ENCODE measurements at regions not wholly inside any gene's neighbourhood (a gene's known extent, or its start where the extent isn't known, plus 50 kb on each side); places are given as distances from the start of the nearest gene placed in this dataset.
"Not testable (repeated sequence)": the region's sequence is repeated elsewhere in the genome, so short reads cannot be mapped to it uniquely, and the experiment has no call there.

DNA sequence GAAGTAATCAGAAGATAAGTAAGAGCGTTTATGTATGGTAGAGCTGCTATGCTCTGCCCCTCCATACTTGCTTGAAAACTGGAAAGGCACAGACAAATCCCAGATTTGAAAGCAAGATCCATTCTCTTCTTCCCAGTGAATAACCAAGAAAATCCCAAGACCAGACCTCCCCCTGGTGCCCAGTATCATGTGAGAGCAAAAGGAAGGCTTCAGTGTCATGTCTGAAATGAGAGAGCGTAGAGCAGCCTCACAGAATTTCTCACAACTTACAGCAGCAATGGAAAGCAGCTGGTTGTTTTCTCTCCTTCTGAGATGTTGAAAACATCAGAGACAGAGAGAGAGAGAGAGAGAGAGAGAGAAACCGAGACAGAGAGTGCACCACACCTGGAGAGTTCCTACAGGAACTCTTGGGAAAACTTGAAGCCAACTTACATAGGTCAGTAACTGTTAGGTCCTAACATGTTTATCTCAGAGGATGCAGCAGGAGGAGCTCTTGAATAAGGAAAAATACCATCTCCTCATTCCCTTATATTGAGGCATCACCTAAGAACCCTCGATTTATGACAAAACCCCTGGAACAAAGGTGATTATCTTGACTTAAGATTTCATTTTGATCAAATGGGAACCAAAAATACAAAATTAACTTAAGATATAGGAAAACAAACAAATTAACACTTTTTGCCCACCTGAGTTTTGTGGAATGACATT, 273.3 kb downstream of the NSUN3 start:
- peak; percentile 2 for DNase-seq (ENCODE audit: low spot score)

DNA sequence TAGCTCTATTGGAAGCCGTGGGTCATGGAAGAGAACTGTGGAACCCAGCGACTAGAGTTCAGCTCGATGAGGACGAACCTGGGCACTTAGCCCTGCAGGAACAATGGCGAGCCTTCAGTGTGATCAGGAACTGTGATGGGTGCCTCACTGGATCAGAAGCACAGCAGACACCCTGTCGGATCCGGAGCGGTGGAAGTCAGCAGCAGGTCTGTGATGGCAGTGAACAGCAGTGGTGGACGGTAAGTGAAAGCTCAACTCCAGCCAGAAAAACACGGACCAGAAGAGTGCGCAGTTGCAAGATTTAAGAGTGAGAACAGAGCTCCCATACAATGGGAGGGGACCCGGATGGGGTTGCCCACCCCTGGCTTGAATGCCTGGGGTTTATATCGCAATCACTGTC, 282.2 kb downstream of the NSUN3 start:
- DNase-seq (ENCODE audit: low spot score): no peak

DNA sequence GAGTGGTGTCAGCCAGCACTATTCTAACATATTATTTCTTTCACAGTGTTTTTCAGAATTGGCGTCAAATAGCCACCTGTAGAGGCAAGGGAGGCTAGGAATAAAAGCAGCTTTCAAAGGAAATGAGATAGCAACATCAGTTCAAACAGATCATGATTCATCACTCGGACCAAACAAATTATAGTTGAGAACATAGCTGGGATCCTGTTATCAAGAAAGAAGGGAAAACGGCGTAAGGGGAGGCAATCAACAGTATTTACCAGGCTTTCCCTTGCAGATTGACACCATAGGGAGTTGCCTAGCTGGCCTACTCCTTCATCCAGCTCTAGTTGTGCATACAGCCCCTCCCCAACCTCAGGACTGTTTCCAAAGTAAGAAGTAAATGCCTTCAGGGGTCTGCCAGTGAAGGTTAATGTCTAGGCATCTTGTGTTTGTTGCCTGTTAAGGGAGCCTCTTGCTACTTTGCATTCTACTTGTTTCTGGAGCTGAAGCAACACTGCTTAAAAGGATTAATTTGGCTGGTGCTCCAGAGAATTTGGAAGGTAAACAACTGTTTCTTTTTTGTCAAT, 286.5 kb downstream of the NSUN3 start:
- no peak for DNase-seq (ENCODE audit: low spot score)

DNA sequence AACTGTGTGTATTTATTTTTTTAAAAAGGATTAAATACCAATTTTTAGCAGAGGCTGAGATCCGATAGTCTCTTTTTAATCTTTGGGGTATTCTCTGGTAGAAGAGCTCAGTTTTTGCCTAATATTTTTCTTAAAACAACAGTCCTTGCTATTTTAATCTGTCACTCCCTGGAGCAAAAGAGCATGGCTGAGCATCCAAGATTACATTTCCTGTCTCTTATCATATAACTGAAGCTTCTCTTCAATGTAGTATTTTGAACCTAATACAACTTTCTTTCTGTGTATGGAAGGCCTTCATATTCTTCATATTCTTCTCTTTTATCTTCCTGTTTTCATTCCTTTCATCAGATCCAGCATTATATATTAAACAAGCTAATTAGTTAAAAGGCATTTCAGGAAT, 293.7 kb downstream of the NSUN3 start:
- DNase-seq (ENCODE audit: low spot score): no peak

DNA sequence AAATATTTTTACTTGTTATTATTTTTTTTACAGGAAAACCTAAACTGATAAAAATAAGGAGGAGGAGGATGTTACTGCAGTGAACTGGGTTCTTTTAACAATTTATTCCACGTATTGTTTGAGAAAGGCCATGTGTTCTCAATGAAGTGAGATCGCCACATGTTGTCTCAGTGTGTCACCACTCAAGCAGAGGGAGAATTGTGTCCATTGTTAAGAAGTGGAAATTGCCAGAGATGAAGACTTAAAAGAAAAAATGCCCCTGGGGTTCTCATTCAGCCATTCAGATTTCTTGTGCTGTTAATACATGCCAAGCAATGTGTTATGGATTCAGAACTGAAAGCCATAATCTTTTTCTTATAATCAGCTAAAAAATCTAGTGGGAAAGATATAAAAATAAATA, 297.1 kb downstream of the NSUN3 start:
- no peak for DNase-seq (ENCODE audit: low spot score)

DNA sequence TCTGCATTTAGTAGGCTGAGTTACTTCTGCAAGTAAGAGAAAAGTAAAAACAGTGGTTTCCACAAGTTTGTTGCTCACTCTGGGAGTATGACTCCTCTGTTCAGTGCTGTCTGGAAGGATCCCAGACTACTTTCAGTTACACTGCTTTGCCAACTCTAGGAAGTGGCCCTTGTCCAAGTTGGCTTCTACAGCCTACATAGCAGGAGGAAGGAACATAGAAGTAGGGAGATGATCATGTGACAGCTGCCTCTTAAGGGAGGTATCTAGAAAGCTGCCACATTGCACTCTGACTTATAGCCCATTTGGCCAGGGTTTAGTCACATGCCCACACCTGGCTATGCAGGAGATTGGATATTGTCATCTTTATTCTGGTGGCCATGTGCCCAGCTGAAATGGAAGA, 298.1 kb downstream of the NSUN3 start:
- no peak for DNase-seq (ENCODE audit: low spot score)

DNA sequence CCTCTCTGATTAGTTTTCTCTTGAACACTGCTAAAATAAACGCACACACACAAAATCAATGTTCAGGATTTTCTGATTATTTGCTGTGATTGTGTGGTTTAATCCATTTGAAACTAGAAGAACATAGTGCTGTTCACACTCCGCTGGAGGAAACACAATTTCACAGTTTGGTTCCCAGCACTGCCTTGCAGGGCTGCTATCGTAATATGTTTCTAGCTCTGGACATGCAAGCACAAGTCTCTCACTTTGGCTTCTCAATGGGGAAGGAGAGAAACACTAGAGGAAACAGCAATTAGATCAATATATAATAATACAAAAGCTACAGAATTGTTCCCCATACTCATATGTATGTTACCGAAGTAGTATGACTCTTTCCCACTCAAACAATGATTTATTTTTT, 299.5 kb downstream of the NSUN3 start:
- DNase-seq (ENCODE audit: low spot score): no peak

DNA sequence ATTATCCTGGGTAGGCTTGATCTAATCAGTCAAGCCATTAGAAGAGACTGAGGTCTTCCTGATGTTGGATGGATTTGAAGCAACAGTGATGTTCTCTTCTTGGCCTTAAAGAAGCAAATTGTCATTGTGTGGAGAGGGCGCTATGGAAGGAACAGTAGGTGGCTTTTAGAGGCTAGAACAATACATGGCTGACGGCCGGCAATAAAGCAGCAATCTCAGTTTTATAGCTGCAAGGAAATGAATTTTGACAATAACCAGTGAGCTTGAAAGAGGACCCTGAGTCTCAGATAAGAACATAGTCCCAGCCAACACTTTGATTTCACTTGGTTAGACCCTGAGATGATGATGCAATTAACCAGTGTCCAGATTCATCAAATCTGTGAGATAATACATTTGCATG, 302.1 kb downstream of the NSUN3 start:
- no peak for DNase-seq (ENCODE audit: low spot score)

DNA sequence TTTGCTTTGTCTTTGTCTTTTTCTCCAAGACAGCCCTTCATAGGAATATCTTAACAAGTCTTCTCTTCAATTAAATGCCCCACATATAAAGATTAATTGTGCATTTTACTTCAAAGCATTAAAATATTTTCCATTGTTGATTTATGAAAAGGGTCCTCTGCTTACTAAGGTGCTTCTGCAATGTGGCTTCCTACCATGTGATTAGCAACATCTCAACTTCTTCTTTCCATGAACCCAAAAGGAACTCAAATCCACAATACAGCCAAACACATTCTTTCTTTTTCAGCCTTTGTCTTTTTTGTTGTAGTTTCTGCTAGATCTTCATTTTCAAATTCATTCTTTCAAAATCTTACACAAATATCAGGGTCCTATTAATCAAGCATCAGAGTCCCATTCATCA, 309.2 kb downstream of the NSUN3 start:
- no peak for DNase-seq (ENCODE audit: low spot score)

DNA sequence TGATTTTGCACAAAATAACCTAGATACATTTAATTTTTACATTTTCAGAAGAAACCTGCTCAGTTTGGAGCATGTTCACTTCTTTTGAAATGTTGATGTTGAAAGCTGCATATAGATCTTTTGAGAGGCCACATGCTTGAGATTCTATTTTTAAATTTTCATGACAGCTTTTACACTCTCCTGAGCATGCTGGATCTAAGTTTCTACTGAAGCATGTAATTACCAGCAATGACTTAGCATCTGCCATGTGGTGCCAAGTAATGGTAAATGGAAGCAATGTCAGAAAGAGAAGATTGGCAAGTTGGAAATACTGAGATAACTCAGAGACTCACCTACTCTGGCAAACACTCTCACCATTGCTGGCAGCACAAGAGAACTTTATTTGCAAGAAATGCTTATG, 310.6 kb downstream of the NSUN3 start:
- no peak for DNase-seq (ENCODE audit: low spot score)

DNA sequence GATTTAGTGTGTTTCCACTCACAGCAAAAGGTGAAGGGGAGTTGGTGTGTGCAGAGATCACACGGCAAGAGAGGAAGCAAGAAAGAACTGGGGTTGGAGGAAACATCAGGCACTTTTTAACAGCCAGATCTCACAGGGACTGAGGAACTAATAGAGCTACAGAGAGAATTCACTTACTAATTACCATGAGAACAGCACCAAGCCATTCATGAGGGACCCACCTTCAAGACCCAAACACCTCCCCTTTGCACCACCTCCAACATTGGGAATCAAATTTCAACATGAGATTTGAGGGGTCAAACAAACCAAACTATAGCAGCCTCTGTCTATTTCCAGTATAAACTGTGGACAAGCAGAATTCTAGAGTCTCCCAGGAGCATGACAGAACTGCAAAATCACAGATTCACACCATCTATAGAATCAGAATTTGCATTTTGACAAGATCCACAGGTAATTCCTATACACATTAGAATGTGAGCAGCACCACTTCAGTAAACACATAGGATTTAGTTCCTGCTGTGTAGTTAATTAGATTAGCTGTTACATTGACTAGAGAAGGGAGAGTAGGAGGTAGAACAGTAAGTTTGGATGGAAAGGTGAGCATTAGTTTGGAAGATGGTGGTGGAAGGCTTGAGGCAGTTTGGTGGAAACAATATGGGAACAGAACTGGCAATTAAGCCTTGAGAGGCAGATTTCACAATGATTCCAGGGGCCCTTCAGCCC, 311.7 kb downstream of the NSUN3 start:
- no peak for DNase-seq (ENCODE audit: low spot score)

DNA sequence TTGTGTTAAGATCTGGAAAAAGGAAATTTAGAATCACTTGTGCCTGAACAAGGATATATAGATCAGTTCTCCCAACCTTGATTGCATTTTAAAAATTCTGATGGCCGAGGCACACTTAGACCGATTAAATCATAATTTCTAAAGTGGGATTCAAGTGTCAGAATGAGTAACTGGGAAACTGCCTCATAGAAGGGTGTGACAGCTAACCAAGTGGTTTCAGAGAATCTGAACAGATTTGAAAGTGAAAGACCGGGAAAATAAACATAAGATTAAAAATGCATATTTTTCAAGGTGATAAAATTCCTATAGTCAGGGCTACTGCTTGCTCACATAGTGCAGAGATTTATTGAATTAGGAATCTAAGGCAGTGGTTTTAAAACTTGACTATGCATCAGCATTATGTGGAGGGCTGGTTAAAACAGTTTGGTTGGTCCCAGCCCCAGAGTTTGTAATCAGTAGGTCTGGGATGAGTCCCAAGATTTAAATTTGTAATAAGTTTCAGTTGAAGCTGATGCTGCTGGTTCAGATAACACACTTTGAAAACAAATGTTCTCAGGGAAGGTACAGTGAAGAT, 314.3 kb downstream of the NSUN3 start:
- not testable (repeated sequence) for DNase-seq (ENCODE audit: low spot score)

DNA sequence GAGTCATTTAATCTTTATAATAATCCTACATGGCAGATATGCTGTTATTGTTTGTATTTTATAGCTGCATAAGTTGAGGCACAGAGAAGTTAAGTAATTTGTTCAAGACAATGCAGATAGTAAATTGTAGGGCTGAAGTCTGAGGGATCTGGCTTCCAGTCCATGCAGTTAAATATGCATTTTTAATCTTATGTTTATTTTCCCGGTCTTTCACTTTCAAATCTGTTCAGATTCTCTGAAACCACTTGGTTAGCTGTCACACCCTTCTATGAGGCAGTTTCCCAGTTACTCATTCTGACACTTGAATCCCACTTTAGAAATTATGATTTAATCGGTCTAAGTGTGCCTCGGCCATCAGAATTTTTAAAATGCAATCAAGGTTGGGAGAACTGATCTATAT, 315.0 kb downstream of the NSUN3 start:
- DNase-seq (ENCODE audit: low spot score): not testable (repeated sequence)

DNA sequence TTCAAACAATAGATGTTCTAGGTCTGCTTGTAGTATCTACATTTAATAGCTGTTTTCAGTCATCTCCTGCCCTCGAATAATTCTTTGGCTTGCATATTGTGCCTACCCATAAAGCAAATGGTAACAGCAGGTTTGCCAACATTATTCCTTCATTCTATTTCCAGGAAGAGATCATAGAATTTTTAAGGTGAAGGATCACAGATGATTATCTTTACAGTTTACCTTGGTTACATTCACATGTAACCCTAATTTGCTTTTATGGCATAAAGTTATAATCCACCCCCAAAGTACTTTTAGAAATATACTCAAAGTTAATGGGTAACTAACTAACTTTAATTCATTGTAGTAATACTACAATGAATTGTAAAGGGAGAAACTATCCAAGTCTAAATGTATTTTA, 315.5 kb downstream of the NSUN3 start:
- no peak for DNase-seq (ENCODE audit: low spot score)

DNA sequence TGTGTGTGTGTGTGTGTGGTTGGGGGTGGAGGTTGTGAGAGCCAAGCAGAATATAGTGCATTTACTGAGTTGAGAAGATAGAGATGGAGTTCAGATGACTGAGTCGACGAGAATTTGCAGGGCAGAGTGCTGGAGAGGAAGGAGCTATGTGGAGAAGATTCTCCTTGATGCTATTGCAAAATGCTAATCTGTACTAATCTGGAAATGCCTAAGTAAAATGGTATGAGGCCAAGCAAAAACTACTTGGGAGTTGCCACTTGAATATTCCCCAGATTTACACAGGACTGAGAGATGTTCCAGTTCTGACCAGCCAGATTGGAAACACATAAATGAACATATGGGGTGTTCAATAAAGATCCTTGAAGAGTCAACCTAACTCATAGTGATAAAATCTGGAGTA, 316.4 kb downstream of the NSUN3 start:
- DNase-seq (ENCODE audit: low spot score): no peak

DNA sequence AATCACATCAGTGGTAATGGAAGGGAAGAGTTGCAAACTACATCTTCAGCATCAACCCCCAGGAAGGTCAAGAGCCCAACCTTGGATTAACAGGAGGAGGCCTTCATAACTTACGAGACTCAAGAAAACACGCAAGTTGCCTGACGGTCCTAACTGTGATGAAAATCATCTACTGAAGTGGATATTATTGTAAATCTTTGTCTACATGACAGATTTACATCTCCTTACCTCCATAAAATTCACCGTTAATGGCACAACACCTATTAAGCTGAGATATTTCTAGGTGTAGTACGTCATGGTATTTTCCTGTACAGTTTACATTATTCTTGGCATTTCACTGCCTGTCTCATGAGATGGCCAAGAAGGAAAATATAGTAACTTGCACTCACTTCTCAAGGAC, 332.0 kb downstream of the NSUN3 start:
- no peak for DNase-seq (ENCODE audit: low spot score)

DNA sequence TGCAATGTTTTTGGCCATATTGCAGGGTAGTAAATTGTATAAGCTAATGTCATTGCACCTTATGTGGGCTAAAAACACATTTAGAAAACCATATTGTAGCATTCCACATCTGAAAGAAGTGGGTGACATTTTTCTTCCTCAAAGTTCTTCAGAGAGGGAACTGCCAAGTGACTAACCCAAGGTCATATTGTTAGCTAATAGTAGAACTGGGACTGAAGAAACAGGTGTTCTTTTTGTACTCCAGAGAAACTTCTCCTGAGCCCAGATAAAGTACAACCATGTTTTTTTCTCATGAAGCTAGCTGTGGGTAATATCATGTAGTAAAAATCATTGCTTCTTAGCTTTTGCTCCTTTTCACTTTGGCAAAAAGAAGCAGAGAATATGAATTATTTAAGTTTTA, 333.0 kb downstream of the NSUN3 start:
- no peak for DNase-seq (ENCODE audit: low spot score)

DNA sequence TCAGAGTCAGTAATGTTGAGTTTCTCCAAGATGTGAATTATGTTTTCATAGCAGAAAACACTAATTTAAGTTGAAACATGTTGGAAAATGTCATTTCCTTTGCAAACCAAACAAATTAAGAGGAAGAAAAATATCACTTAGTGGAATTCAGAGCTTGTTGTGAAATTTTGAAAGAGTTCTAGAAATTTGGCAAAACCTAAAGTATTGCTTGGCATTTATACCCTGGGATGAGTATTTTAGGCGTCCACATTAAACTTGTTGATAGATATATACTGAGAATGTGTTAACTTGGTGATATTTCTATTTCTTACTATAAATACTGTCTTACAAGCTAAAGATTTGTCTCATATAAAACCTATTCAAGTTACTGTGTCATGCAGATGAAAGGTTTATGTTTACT, 335.2 kb downstream of the NSUN3 start:
- no peak for DNase-seq (ENCODE audit: low spot score)

DNA sequence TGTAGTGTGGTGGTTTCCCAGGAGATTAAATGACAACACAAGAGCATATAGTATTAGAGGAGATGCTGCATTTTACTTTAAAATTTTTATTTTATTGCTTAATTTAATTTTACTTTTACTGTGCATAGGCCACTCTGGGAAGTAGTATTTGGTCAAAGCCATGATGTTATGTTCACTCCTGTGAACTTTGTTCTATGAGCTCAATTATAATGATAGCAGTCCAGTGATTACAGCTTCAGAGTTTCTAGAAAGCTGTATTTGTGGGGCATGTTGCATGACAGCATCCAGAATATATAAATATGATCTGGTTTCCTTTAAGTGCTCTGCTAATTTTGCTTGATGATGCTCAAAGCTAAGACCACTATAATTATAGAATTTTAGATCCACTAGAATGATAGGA, 338.6 kb downstream of the NSUN3 start:
- DNase-seq (ENCODE audit: low spot score): no peak

DNA sequence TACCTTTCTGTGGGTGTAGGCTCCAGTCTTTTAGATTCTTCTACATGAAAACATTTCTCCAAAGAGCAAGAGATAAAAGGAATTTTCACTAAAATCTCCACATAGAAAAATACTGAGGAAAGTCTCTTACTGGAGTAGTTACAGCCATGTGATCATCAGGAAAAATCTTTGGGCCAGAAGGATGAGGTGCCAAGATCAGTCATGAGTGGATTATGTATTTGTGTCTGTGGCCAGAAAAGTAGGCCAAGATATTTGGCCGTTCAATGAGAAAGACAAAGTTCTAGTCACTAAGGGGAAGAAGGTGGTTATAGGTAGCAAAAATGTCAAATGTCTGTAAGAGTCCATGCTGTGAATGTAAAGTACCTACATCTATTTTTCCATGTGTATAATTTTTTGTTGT, 339.3 kb downstream of the NSUN3 start:
- DNase-seq (ENCODE audit: low spot score): no peak

DNA sequence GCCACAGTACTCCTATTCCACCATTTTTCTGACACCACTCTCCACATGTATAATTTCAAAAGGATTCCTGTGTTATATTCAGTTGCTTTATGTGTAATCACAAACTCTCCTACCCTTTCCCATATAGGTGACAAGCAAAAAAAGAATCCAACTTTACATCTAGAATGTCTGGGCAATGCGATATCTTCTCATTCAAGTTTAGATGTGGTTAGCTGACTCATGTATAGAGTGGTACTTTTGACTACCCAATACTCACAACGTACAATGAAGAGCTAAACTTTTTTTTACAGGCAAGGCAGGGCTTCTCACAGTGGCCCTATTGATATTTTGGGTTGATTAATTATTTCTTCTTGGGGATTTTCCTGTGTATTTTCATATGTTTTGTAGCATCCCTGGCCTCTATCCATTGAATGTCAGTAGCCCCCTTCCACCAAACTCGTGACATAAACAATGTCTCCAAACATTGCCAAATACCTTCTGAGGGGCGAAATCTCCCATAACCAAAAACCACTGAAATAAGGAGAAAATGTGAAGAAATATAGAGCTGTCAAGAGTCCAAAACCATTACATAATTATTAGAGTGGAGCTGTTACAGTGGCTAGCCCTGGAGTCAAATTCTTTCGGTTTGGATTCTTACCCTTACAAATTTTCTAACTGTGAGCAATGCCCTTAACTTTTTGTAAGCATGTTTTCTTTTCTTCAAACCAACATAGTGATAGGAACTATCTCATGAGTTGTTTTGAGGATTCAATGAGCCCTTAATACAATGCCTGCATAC, 342.6 kb downstream of the NSUN3 start:
- no peak for DNase-seq (ENCODE audit: low spot score)

DNA sequence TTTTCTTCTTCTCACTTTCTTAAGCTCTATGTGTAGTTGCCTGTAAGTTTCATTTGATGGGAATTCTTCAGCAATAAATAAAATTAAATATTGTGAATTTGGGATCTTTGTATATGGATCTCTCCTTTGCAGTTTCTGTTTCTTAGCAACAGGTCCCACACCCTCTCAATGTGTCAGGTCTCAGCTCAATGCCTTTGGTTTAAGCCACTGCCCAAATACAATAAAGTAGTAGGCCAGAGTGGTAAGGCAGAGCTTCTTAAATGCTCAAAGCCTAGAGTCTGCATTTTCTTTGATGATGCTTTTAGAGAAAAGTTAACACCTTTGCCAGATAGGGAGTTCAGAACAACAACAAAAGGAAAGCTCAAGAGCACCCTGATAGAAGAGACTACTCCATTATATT, 343.7 kb downstream of the NSUN3 start:
- no peak for DNase-seq (ENCODE audit: low spot score)

DNA sequence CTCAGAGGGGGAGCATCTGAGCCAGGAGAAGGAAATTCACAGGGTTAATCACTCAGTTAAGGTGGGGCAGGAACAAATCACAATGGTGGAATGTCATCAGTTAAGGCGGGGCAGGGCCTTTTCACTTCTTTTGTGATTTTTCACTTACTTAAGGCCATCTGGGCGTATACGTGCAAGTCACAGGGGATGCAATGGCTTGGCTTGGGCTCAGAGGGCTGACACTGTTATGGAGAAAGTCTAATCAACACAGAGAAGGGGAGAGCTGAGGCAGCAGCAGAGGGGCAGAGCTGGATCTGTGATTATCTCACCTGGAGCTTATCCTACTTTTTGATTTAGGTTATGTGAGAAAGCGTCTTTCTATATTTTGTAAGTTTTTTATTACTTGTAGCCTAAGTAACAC, 350.1 kb downstream of the NSUN3 start:
- DNase-seq (ENCODE audit: low spot score): not testable (repeated sequence)

All from AG08395 (cell line).